GM23338 (cell line): ENCODE measurements at regions not wholly inside any gene's neighbourhood (a gene's known extent, or its start where the extent isn't known, plus 50 kb on each side); places are given as distances from the start of the nearest gene placed in this dataset.

ENCODE experiments used
- CREB1 ChIP-seq: fragments of 250-450 bp; sonication (Bioruptor Pico); IDR thresholded peaks from 2 replicates; pipeline ENCODE4 v1.5.0; 2020; ENCODE audit warnings: low read depth, mild to moderate bottlenecking, moderate library complexity
- ETS1 ChIP-seq: IDR thresholded peaks from 2 replicates; pipeline ENCODE4 v1.6.1; 2016; ENCODE audit warnings: antibody characterized with exemption
- EZH2 ChIP-seq: fragments of 200-600 bp; sonication (generic); IDR thresholded peaks from one replicate; pipeline ENCODE4 v1.8.0; 2017; ENCODE audit warnings: antibody characterized with exemption, mild to moderate bottlenecking, low read depth; ENCODE audit not compliant: unreplicated experiment
- EZH2phosphoT487 ChIP-seq: fragments of 200-600 bp; sonication (generic); IDR thresholded peaks from one replicate; pipeline ENCODE4 v1.8.1; 2018; ENCODE audit warnings: antibody characterized with exemption; ENCODE audit not compliant: unreplicated experiment
- JUNB ChIP-seq: IDR thresholded peaks from one replicate; pipeline ENCODE4 v1.6.1; 2016; ENCODE audit warnings: antibody characterized with exemption; ENCODE audit not compliant: unreplicated experiment
- NANOG ChIP-seq: IDR thresholded peaks from 2 replicates; pipeline ENCODE4 v1.6.1; 2016; ENCODE audit warnings: antibody characterized with exemption, borderline replicate concordance
- POLR2AphosphoS5 ChIP-seq: IDR thresholded peaks from 2 replicates; pipeline ENCODE4 v1.6.1; 2016; ENCODE audit warnings: antibody characterized with exemption, low read depth
- STAT1 ChIP-seq: IDR thresholded peaks from one replicate; pipeline ENCODE4 v1.6.1; 2016; ENCODE audit warnings: antibody characterized with exemption; ENCODE audit not compliant: unreplicated experiment
- ZNF114 ChIP-seq: fragments of 250-450 bp; sonication (Bioruptor Pico); IDR thresholded peaks from 2 replicates; pipeline ENCODE4 v1.5.0; 2020; ENCODE audit warnings: mild to moderate bottlenecking, moderate library complexity
- ZNF331 ChIP-seq: fragments of 250-450 bp; sonication (Bioruptor Pico); IDR thresholded peaks from 2 replicates; pipeline ENCODE4 v1.5.0; 2020; ENCODE audit warnings: low read depth, mild to moderate bottlenecking, moderate library complexity
- ZNF462 ChIP-seq: fragments of 250-450 bp; sonication (Bioruptor Pico); IDR thresholded peaks from 2 replicates; pipeline ENCODE4 v1.5.0; 2020; ENCODE audit warnings: mild to moderate bottlenecking, moderate library complexity
- TF ChIP-seq, protein P1 (sequence below), 2 experiments: fragments of 200-600 bp in 1 of 2; sonication (generic) in 1 of 2; conservative IDR thresholded peaks; 2 replicates each; pipeline versions ENCODE4 v1.5.1 to v1.6.1; 2016 to 2017; ENCODE audit warnings: antibody characterized with exemption in 2 of 2, low read depth in 2 of 2, mild to moderate bottlenecking in 2 of 2, moderate library complexity in 1 of 2
- TF ChIP-seq, protein P2 (sequence below): IDR thresholded peaks from one replicate; pipeline ENCODE4 v1.6.1; 2018; ENCODE audit warnings: antibody characterized with exemption; ENCODE audit not compliant: unreplicated experiment

DNA sequence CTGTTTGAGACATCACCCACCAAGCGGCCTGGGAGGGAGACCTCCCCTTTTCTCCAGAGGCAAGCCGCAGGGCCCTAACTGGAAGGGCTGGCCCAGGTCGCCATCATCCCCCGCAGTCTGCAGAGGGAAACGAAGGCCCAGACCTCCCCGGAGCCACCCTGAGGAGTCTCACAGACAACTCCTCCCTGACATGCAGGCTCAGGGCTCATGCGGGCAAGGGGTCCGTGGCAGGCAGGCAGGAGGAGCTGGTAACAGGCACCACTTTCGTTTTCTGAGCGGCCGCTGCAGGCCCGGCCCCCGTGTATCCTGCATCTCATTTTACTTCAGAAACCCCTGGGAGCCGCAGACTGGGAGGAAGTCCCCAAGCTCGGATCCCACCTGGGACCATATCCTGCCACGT, 192.0 kb upstream of the PPP1R26 start:
- TF ChIP-seq POLR2AphosphoS5 (no peak), EZH2 (no peak), JUNB (no peak), EZH2phosphoT487 (no peak), CREB1 (CRISPR knock-in tag) (no peak), ZNF114 (CRISPR knock-in tag) (no peak), ZNF331 (CRISPR knock-in tag) (no peak), ETS1 (no peak), ZNF462 (CRISPR knock-in tag) (no peak), STAT1 (no peak), NANOG (no peak)
- TF ChIP-seq, protein P1, sequence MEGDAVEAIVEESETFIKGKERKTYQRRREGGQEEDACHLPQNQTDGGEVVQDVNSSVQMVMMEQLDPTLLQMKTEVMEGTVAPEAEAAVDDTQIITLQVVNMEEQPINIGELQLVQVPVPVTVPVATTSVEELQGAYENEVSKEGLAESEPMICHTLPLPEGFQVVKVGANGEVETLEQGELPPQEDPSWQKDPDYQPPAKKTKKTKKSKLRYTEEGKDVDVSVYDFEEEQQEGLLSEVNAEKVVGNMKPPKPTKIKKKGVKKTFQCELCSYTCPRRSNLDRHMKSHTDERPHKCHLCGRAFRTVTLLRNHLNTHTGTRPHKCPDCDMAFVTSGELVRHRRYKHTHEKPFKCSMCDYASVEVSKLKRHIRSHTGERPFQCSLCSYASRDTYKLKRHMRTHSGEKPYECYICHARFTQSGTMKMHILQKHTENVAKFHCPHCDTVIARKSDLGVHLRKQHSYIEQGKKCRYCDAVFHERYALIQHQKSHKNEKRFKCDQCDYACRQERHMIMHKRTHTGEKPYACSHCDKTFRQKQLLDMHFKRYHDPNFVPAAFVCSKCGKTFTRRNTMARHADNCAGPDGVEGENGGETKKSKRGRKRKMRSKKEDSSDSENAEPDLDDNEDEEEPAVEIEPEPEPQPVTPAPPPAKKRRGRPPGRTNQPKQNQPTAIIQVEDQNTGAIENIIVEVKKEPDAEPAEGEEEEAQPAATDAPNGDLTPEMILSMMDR (conservative IDR thresholded peaks at IDR 0.05; ENCODE audit: low read depth in 2 of 2), result no peak
- TF ChIP-seq, protein P2, sequence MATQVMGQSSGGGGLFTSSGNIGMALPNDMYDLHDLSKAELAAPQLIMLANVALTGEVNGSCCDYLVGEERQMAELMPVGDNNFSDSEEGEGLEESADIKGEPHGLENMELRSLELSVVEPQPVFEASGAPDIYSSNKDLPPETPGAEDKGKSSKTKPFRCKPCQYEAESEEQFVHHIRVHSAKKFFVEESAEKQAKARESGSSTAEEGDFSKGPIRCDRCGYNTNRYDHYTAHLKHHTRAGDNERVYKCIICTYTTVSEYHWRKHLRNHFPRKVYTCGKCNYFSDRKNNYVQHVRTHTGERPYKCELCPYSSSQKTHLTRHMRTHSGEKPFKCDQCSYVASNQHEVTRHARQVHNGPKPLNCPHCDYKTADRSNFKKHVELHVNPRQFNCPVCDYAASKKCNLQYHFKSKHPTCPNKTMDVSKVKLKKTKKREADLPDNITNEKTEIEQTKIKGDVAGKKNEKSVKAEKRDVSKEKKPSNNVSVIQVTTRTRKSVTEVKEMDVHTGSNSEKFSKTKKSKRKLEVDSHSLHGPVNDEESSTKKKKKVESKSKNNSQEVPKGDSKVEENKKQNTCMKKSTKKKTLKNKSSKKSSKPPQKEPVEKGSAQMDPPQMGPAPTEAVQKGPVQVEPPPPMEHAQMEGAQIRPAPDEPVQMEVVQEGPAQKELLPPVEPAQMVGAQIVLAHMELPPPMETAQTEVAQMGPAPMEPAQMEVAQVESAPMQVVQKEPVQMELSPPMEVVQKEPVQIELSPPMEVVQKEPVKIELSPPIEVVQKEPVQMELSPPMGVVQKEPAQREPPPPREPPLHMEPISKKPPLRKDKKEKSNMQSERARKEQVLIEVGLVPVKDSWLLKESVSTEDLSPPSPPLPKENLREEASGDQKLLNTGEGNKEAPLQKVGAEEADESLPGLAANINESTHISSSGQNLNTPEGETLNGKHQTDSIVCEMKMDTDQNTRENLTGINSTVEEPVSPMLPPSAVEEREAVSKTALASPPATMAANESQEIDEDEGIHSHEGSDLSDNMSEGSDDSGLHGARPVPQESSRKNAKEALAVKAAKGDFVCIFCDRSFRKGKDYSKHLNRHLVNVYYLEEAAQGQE, result no peak
